Cerebellar nuclear complex (tissue), 1 donor: ENCODE measurements at regions not wholly inside any gene's neighbourhood (a gene's known extent, or its start where the extent isn't known, plus 50 kb on each side); places are given as distances from the start of the nearest gene placed in this dataset.

Experiments used
- DNase-seq, 2 experiments: peaks; one replicate each; lab custom pipeline; 2025; lab: John Stamatoyannopoulos, UW

DNA sequence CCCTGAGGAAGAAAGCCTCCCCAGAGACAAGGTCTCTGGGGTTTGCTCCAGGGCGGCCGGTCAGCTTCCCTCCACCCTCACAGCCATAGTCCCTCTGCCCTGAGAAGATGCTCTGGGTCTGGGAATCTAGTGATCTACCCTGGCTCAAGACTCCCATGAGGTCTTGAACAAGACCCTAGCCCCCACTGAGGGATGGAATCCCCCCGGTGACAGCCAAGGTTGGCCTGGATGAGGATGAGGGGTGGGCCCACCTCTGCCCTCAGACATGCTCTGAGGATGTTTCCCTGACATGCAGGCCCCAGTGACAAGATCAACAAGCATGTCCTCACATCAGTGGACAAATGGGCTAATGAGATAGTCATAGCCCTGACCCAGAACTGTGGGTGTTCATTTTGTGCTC is 138.6 kb downstream of the C5orf15 start:
- DNase-seq, result no peak

DNA sequence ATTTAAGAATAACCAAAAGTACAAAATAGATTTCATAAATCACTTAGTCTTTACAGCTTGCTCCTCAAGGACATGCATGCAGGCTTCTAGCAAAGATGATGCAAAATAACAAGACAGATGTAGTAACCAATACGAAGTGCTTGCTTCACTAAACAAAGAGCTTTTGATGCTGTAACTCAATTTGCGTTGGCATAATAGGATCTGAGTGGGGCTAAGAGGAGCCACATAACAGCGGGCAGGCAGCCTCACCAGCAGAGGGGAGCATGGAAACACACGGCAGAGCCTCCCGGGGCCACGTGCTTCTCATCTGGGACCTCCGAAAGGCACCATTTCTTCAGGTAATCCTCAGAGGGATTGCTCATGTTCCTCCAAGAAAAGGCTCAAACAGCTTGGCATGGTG is 139.7 kb downstream of the C5orf15 start:
- no peak for DNase-seq

DNA sequence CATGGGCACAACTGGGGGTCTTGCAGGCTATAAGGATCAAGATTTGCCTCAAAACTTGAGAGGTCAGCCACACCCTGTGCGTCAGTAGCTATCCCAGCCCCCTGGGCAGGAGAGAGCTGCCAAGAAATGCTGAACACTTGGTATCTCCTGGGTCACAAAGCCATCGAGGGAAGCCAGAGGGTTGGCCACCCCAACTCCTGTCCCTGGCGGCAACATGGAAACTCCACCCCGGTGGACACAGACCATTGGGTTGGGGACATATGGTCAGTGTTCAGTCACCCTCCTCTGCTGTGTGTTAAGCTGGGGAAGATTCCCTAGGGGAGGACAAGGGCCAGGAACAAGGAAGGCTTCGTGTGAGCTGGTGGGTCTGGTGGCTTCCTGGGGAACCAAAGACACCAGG is 140.6 kb downstream of the C5orf15 start:
- DNase-seq, result no peak

DNA sequence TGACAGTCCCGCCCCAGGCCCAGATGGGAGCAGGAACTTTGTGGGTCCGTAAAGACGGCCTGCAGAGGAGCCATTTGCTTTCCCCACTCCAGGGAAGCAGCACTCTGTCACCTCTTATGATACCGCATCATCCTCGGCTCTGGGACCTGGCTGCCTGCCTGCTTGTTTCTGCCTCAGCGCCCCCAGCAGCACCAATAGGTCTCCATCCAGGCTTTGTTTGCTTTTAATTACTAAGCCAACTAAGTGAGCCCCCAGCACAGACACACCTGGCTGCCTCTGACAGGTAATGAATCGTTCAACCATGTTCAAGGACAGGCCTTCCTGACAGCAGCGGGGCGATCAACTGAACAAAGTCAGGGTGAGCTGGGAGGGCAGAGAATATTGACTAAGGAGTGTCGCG is 141.4 kb downstream of the C5orf15 start:
- DNase-seq, result no peak

DNA sequence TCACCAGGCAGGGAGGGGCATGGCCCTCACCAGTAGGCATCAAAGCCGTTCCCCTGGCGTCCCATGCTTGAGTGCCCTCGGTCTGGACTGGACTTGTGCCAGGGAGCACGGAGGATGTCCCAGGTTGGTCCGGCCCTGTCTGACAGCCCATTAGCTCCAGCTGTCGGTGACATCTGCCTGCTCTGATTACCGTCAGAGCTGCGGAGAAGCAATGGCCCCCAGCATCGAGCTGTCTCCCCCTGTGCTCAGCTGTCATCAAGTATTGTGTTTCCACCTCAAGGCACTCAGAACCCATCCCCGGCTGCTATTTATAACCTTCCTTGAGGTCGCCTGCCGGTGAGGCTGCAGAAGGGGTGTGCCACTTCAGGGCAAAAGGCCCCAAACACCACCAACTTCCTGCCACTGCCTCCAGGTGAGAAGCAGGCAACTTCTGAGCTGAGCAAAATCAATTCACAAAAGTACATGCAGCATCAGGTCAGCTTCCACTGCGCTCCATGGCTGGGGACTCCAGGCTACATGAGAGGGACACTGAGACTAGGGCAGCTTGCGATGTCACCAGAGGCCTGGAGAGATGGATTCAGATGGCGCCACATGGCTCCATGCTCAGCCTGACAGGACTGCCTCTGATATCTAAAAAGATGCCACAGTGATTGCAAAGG is 142.7 kb downstream of the C5orf15 start:
- DNase-seq, result no peak

DNA sequence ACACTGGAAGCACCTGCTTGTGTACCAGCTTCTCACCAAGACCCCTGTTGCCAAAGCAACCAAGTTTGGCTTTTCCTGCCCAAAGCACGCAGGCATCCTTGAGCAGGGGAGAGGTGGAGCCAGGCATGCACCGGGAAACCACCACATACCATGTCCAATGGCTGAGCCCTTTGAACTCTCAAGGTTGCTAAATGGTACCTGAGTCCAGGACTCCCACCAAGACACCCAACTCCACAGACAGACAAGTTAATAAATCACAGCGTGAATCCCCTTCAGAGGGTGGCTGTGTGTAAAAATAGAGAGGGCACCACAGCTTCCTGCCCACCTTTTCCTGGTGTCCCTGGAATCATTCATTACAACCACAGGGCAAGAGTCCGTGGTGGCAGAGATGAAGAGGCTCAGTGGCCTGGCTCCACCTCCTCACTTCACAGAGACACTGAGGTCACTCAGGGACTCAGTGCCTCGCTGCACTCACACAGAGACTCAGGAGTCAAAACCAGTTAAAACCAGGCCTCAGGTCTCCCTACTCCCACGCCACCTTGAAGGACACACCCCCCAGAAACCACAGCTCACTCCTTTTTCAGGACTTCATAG is 143.7 kb downstream of the C5orf15 start:
- DNase-seq, result no peak

DNA sequence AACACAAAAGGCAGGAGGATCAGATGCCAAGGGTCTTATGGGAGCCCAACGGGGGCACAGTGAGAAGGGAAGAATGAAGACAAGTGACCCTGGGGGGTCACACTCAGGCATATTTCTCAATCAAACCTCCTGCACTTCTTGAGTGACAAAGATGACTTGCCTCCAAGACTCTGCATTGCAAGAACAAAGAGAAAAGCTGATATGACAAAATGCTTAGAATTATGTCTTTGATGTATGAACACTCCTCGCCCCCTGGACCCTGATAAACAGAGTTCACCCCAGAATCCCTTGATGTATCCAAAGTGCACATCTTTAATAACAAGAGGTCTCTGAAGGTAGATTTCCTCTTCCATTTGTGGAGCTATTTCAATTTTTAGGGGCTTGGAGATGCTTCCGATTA is 146.5 kb downstream of the C5orf15 start:
- no peak for DNase-seq

DNA sequence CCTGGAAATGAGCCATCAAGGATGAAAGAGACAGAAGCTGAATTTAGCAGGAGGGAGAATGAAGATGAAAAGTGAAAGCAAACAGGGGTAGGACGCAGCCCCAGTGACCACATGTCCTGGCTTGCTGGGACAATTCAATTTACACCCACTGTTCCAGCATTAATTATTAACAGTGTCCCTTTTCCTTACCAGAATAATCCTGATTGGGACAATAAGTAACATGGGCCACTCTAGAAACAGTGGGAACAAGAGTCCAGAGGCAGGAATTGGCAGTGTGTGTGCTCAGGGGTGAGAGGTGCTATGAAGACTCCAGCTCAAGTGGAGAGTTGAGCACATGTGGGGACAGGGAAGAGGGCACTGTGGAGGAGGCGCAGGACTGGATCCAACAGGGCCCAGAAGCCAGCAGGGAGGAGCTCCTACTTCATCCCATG is 147.1 kb downstream of the C5orf15 start:
- DNase-seq, result no peak

DNA sequence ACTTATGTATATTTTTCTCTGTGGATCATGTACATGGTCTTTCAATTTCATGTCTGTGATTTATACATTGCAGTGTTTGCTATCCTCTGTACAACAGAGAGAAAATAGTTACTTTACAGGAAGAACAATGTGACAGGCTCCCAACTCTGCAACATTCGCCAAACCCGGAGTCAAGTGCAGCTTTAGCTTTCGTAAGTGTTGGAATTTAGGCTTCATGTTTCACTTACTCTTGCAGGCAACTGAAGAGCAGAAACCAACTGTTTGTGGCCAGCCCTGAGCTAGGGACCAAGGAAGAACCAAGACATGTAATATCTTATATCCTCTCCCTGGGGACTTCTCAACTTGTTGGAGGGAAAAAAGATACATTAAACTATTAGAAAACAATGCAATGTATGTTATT is 147.9 kb downstream of the C5orf15 start:
- DNase-seq, result no peak

DNA sequence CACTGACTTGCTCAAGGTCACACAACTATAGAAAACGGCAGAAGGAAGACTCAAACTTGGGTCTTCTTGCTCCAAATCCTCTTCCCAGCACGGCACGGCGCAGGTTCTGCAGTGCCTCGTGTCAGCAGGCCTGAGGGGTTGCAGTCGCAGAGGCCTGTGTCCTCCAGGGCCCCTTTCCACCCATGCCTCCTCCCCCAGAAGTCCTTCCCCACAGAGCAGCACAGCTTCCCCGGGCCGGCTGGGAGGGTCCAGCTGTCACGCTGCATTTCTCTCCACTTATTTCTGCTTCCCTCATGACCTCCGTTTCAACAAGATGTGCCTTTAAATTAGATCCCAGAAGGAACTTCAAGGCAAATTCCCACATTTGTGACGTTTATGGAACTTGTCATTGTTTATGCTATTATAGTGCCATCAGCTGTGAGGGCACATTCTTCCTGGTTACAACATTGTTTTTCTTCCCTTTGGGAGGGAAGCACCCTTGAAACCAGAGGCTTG is 148.4 kb downstream of the C5orf15 start:
- DNase-seq, result no peak

DNA sequence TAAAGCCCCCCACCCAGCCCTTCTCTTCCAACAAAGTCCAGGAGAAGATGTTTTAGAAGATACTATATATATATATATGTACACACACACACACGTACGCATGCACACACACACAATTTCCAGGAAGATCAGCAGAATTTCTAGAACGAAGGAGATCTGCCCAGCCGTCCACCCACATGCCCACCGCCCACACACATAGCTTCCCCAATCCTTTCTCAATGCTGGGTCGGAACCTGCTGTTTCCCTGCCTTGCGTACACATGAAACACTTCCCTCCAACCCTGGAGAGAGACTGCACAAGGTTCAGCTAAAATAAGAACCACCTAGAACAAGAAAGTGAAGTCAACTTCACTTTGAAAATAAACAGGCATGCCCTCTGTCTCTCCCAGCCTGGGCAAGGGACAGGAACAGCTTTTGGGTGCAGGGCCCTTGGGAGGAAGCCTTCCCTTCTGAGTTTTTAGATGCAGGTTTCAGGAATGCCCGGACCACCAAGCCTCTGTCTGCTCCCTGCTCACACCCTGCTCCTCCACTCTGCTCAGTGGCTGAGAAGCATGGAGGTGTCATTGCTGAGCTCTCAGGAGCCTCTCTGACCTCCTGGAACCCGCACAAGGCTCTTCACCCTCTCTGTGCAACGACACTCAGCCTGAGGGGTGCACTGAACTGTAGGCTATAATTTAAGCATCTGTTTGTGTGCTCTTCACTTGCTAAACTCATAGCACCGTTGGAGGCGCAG is 149.4 kb downstream of the C5orf15 start:
- no peak for DNase-seq

DNA sequence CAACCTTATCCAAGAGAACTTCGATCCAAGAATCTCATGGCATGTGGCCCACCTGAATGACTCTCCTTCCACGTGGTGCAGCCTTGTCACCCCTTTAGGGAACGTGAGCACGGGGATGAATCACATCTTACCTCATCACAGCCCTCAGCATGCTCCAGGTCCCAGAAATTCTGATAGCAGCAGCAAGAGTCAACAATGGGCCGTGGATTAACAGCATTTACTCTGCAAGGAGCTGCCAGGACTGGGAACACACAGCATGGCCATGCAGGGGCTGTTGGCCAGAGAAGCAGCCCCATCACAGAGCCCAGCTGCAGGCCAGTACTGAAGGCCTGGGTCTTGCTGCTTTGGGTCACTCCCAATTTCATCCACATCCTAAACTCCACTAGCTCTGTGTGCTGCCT is 150.4 kb downstream of the C5orf15 start:
- DNase-seq, result no peak

DNA sequence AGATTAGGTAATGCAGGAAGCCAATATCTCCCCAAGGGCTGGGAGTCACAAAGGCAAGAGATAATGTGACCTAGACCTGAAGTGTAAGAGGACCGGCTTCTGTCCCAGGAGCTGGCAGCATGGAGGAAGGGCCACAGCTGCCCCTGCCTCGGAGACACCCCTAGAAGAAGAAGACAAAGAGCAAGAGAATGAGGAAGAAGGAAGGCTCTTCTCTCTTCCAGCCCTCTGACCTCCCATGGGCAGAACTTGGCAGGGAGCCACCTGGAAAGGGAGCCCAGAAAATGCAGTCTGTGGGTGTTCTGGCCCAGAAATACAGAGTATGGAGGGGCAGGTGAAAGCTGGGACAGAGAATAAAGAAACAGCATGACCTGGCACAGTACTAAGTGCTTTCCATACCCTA is 151.0 kb downstream of the C5orf15 start:
- no peak for DNase-seq

DNA sequence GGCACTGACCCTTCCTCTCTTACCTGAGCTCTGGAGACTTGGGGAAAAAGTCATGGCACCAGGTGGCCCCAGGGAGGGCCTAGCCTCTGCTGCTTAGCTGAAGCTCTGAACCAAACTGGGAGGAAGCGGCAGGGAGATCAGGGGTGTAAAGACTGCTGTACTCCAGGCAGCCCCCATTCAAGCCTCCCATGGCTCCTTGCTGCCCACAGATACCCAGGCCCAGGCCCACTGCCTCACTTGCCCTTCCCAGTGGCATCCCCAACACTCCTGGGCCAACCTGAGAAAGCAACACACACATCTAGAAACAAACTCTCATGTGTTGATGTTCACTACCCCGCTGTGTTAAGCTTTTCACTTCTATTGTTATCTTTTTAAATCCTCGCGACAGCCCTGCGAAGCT is 151.6 kb downstream of the C5orf15 start:
- no peak for DNase-seq

DNA sequence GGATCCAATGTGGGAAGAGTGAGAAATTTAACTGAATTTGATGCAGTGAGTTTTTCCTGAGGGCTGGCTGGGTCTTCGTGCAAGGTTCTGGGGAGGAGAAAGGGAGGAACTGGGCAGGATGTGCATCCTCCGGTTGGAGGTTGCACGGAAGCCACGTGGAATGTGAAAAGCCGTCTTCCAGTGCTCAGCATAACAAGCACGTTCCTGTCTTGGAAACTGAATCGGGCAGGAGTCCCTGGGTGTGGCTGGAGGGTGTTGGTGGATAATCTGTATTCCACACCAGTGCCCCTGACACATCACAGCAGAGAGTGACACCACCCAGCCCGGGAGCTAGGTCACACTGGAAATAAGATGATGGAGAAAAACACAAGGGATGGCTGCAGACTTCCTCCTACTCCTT is 154.3 kb downstream of the C5orf15 start:
- DNase-seq, result no peak

DNA sequence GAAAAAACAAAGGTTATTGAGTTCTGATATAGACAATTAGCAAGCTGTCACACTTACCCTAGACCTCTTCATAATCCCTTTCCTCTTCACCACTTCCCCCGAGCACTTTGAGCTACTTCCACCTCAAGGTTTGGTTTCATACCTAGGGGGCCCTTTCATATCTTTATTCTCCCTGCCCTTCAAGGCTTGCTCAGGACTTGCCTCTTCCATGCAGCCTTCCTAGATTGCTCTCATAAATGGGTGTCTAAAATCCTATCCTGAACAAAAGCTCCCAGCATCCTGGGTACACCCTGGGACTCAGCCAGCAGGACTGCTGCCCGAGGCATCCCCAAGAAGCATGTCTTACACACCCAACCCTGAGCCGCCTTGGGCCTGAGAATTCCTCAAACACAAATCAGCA is 157.3 kb downstream of the C5orf15 start:
- no peak for DNase-seq

DNA sequence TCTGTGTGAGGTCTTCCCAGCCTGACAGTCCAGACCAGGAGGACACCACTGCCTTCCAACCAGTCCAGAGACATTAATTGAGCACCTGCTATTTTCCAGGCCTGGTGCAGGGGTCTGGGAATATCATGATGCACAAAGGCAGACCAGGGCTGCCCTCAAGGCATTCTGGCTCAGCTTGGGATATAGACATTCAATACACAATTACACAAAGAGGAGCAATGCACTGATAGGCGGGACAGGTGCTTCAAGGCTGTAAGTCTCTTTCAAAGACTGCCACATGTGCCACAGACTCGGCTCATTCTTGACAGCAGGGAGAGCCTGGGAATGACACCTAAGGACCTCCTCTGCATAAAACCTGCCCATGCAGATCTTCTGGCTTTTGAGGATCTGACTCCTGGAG is 158.6 kb downstream of the C5orf15 start:
- DNase-seq, result no peak

DNA sequence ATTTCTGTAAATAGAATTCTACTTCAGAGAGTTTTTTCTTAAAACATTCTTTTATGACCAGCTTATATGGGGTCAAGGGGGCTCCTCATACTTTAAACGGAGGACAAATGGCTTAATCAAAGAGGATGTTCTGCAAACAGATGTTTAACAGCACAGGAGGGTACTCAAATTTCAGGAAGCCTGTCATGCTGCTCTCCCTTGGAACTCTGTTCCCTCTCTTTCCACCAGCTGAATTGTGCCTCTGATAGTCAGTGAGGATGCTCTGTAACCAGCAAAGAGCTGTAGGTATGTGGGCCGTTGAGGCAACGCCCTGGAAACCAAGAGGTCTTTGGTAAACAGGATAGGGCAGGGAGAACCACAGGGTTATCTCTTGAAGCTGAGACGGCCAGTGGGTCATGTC is 161.1 kb downstream of the C5orf15 start:
- DNase-seq, result no peak

DNA sequence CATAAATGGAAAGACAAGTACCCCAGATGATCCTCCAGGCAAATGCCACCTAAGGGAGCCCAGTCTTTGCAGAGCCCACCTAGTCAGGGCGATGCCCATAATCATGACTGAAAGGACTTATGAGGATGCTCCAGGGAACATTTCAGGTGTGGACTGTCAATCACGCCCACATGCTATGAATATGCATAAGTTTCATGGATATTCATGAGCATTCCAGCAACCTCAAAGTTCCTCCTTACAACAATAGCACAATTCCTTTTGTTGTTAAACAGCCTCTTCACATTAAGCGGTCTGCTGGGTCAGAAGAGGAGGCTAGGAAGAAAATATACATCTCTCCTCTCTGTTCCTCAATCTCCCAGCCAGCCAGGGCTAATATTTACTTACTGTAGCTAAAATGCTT is 161.6 kb downstream of the C5orf15 start:
- no peak for DNase-seq

DNA sequence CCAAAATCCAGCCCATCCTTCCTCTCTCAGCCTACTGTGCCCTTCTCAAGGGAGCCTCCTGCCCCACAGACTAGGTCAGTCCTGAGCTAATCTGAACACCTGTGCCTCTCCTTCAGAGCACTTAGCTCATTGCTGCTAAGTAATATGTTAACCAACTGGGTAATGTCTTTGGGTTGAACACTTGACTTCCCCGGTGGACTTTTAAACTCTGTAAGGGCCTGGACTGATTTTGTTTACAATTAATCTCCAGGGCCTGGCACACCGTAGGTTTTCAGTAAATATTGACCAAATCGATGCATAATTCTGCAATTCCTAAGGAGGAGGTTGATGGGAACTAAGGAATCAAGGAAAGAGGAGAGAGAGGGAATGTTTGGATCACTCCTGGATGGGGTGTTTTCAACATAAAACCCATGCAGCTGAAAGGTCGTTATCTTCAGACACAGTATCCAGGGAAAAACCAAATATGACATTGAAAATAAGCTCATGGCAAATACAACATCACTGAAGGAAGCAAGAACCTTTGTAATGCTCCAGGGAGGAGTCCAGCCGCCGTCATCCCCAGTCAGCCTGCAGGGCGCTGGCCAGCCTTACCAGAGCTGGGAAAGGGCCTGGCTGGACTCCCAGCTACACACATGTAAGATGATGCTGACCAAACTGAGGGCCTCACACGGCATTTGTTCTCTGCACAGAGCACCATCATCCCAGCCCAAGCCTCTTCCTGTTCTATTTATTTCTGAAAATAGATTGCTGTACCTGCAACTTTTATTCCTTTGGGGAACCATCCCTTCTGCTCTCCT is 166.3 kb downstream of the C5orf15 start:
- no peak for DNase-seq

DNA sequence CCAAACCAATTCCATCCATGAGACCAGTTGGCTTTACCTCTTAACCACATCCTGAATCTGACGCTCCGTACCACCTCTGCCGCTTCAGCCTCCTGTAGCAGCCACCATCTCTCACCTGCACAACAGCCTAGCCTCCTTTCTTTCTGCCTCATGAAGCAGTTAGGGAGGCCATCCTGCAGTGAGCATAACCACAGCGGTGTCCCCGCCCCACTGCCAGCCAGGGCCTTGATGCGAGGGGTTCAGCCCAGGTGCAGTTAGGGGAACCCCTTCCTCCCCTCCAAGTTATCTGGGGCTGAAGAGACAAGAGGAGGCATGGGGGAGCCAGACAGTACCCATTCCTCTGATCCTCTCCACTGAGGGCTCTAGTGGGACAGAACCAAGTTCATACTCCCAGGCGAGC is 167.0 kb downstream of the C5orf15 start:
- DNase-seq, result no peak

DNA sequence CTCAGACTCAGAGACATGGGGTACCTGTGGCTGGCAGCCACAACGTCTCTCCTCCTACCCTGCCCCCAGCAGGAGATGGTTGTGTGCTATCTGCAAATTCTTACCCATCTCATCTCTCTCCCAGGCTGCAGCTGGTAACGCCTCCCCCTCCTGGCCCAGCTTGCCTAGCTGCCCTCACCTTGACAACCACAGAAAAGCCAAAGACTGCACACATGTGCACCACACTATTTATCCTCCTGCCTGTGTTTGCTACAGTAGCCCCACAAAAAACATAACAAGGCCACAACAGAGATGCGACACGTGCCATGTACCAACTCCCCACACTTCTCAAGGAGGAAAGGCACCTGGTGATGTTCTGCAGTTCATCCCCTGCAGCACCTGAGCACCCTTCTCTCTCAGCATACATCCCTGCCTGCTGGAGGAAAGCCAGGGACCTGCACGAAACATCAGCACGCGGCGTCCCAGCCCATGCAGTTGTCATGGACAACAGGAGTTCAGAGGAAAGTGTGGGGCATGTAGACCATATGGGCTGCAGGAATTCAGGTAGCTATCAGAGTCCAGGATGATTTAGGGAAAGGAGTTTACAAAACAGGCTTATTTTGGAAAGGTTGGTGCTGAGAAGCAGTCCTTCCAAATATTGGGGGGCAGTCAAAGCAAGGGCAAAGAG is 168.7 kb downstream of the C5orf15 start:
- no peak for DNase-seq
